CD4-positive, alpha-beta T cell treated with Interleukin-15 for 1 hour (primary cell): ENCODE measurements at regions not wholly inside any gene's neighbourhood (a gene's known extent, or its start where the extent isn't known, plus 50 kb on each side); places are given as distances from the start of the nearest gene placed in this dataset.

Source experiments
- DNase-seq: peaks from one replicate; pipeline ENCODE4 v3.0.0-alpha.2; 2020

- no peak for DNase-seq
Measured at GRCh38 chr2:64380853-64381527, 73.0 kb upstream of the LGALSL start.

- DNase-seq = no peak
Measured at GRCh38 chr2:64383016-64383591, 70.9 kb upstream of the LGALSL start.

GRCh38 chr2:64383881-64384280 lies 70.1 kb upstream of the LGALSL start:
- DNase-seq = no peak

DNA sequence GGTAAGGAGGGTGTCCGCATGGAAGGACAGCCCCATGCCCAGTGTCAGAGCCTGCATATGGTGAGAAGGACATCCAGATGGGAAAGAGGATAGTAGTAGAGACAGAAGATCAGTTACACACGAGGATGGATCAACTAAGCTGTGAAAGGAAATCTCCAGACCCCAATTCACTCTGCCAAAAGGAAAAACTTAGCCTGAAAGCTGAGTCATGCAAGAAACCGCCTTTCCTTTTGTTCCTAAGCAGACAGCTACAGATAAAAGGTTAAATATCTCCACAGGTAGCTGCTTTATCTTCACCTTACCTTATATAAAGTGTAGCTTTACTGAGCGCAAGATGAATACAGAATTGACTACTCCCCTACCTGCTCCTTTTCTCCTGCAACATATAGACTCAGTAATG lies 67.3 kb upstream of the LGALSL start:
- DNase-seq = no peak

DNA sequence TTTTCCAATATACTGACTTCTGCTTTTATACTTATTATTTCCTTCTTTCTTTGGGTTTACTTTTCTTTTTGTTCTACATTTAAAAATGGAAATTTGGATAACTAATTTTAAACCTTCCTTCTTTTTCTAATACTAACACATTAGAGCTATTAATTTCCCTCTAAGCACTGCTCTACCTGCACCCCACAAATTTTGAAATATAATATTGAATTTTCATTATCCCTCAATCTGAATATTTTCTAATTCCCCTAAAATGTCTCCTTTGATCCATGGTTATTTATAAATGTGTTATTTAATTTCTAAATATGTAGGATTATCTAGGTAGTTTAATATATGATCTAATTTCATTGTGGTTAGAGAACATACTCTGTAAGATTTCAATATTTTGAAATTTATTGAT lies 63.4 kb upstream of the LGALSL start:
- DNase-seq = no peak

GRCh38 chr2:64391424-64391823 lies 62.5 kb upstream of the LGALSL start:
- no peak for DNase-seq

- no peak for DNase-seq
Measured at GRCh38 chr2:64391940-64392339, 62.0 kb upstream of the LGALSL start.

- DNase-seq = no peak
Measured at GRCh38 chr2:64392529-64392928, 61.4 kb upstream of the LGALSL start.

DNA sequence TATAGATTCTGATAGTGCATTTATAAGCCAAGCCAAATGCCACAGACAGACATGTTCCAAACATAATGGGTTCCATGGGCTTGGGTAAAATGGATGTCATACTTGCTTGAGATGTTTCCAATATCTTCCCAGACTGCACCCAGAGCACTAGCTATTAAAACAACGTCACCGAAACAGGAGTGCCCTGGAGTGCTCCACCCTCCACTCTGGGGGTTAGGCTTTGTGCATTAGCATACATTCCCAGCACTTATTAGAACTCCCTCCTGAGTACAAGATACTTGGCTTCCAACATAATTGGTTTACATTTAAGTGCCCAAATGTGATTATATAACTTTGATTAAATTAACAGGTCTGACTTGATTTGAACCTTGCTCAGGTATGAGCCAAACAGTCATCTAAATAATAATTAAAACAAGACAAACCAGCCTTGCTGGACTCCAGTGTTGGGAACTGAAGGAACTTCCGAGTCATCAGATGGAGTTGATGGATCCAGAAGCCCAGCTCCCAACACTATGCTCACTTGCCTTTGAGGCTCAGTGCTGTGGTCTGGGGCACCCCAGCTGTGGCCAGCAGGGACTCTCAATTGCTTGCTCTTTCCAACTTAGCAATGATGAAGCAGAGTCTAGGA lies 60.5 kb upstream of the LGALSL start:
- DNase-seq = no peak

- no peak for DNase-seq
Measured at GRCh38 chr2:64394153-64394552, 59.8 kb upstream of the LGALSL start.

DNA sequence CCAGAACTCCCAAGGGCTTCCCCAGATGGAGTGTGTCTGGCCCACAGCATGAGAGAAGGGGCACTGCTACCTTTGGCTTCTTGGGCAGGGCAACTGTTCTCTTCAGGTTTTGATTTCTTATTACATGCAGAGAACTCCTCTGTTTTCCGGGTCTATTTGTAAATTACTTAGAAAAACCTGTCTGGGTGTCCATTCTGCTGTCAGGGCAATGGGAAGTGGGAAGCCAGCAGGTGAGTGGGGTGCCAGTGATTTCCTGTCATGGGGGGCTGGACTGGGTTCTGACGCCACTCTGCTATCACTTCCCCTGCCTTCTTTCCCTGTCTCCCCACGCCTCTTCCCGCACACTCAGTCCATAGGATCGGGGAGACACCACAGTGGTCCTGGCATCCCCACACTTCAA lies 58.0 kb upstream of the LGALSL start:
- DNase-seq = no peak

- DNase-seq = no peak
Measured at GRCh38 chr2:64396551-64396950, 57.4 kb upstream of the LGALSL start.

GRCh38 chr2:64398516-64399129 lies 55.3 kb upstream of the LGALSL start:
- DNase-seq = no peak

- DNase-seq = no peak
Measured at GRCh38 chr2:64399521-64399920, 54.4 kb upstream of the LGALSL start.

- no peak for DNase-seq
Measured at GRCh38 chr2:64400105-64400728, 53.7 kb upstream of the LGALSL start.

GRCh38 chr2:64400733-64401528 lies 53.0 kb upstream of the LGALSL start:
- no peak for DNase-seq

- DNase-seq = no peak
Measured at GRCh38 chr2:64401529-64401880, 52.5 kb upstream of the LGALSL start.

- DNase-seq = no peak
Measured at GRCh38 chr2:64402876-64403275, 51.1 kb upstream of the LGALSL start.

- DNase-seq = no peak
Measured at GRCh38 chr2:64403426-64403825, 50.5 kb upstream of the LGALSL start.

DNA sequence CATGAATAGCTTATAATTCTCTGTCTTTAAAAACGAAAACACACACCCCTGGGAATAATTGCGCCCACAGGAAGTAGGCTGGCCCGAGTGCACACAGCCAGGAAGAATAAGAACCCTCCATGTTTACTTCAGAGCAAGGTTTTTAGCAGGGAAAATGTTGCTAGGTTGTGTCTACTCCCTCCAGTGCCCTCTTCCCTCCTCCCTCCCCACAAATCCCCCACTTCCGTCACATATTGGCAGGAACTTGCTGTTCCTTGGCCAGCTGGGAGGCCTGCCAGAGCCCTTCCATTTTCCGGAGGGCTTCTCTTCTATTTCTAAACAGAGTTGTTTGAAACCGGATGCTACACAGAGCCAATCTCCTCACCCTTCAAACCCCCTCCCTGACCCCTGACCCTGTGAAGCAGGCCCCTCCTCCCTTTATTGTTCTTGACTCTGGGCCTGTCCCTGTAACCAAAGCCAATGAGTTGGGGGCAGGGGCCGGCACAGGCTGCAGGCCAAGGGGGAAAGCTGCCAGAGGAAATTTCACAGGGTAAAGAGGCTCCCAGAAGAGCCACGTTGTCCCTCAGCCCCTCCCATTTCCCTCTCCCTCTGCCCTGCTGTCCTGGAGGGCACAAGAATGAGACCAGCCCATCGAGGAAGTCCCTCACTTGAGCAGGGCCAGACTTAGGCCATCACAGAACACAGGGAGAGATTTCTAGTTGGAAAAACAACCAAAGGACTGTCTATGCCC lies 49.8 kb upstream of the LGALSL start:
- no peak for DNase-seq
